ENCODE measurements at regions not wholly inside any gene's neighbourhood (a gene's known extent, or its start where the extent isn't known, plus 50 kb on each side); places are given as distances from the start of the nearest gene placed in this dataset.

GRCh38 chr11:134794192-134794591 lies 382.1 kb upstream of the B3GAT1 start:
- no peak overlapping the region for H3K27ac ChIP-seq (ENCODE audit: extremely low read depth, low read depth, low read length)
- ChIA-PET CTCF (no interaction called here), POLR2A (no interaction called here)
- no peaks in the 10 kb centered on the region for H3K9me3 ChIP-seq (ENCODE audit: control insufficient read depth, insufficient read depth, low read depth, low read length)
- no peaks in the 10 kb centered on the region for H3K4me1 ChIP-seq (ENCODE audit: control insufficient read depth, insufficient read depth, low read length)
- no peaks in the 10 kb centered on the region for H3K36me3 ChIP-seq (ENCODE audit: control insufficient read depth in 2 of 2, insufficient read depth in 1 of 2, low read length in 2 of 2)
- TF ChIP-seq ZNF112 (tag by site-specific recombination; IDR thresholded peaks at IDR 0.05) (no peak), ATF2 (tag by site-specific recombination; IDR thresholded peaks at IDR 0.05; ENCODE audit: low read depth) (no peak), ZNF133 (tag by site-specific recombination; IDR thresholded peaks at IDR 0.05) (no peak), ZNF623 (tag by site-specific recombination; IDR thresholded peaks at IDR 0.05) (no peak), ZNF596 (tag by site-specific recombination; IDR thresholded peaks at IDR 0.05) (no peak), ZBTB1 (tag by site-specific recombination; IDR thresholded peaks at IDR 0.05) (no peak), ZNF558 (tag by site-specific recombination; IDR thresholded peaks at IDR 0.05) (no peak), ZNF501 (tag by site-specific recombination; IDR thresholded peaks at IDR 0.05) (no peak), ZNF433 (tag by site-specific recombination; IDR thresholded peaks at IDR 0.05; ENCODE audit: low read depth) (no peak)
- no peak overlapping the region for H3K4me3 ChIP-seq (ENCODE audit: low read depth, low read length)

- ChIA-PET POLR2A (no interaction called here), CTCF (interaction anchor here (0.9 kb wide), 1 partner anchor 9 kb away, joined by 3 read pairs; no protein-coding TSS in a partner anchor)
- H3K27ac ChIP-seq (ENCODE audit: extremely low read depth, low read depth, low read length), result no peak overlapping the region
- no peaks in the 10 kb centered on the region for H3K4me1 ChIP-seq (ENCODE audit: control insufficient read depth, insufficient read depth, low read length)
- H3K9me3 ChIP-seq (ENCODE audit: control insufficient read depth, insufficient read depth, low read depth, low read length), result no peaks in the 10 kb centered on the region
- H3K4me3 ChIP-seq (ENCODE audit: low read depth, low read length), result no peak overlapping the region
- H3K36me3 ChIP-seq (ENCODE audit: control insufficient read depth in 2 of 2, insufficient read depth in 1 of 2, low read length in 2 of 2), result no peaks in the 10 kb centered on the region
- no peak for TF ChIP-seq KLF8 (tag by site-specific recombination; IDR thresholded peaks at IDR 0.05)
- TF ChIP-seq ZNF610 (tag by site-specific recombination; IDR thresholded peaks at IDR 0.05; ENCODE audit: borderline replicate concordance), result no peak
- no peak for TF ChIP-seq TSHZ1 (tag by site-specific recombination; IDR thresholded peaks at IDR 0.05; ENCODE audit: borderline replicate concordance)
- no peak for TF ChIP-seq ZNF146 (tag by site-specific recombination; IDR thresholded peaks at IDR 0.05)
- TF ChIP-seq ZSCAN16 (tag by site-specific recombination; IDR thresholded peaks at IDR 0.05), result no peak
- TF ChIP-seq ZBTB7A (tag by site-specific recombination; IDR thresholded peaks at IDR 0.05; ENCODE audit: low read depth), result no peak
- TF ChIP-seq ZNF776 (tag by site-specific recombination; IDR thresholded peaks at IDR 0.05; ENCODE audit: borderline replicate concordance), result no peak
- TF ChIP-seq ZNF121 (tag by site-specific recombination; IDR thresholded peaks at IDR 0.05), result no peak
- TF ChIP-seq ZNF354C (tag by site-specific recombination; IDR thresholded peaks at IDR 0.05; ENCODE audit: borderline replicate concordance, low read depth), result no peak
Measured at GRCh38 chr11:134792677-134793076, 380.6 kb upstream of the B3GAT1 start.

- Histone ChIP-seq H3K4me1 (ENCODE audit: control insufficient read depth, insufficient read depth, low read length) (no peaks in the 10 kb centered on the region), H3K27ac (ENCODE audit: extremely low read depth, low read depth, low read length) (no peak overlapping the region), H3K9me3 (ENCODE audit: control insufficient read depth, insufficient read depth, low read depth, low read length) (no peaks in the 10 kb centered on the region), H3K4me3 (ENCODE audit: low read depth, low read length) (no peak overlapping the region), H3K36me3 (ENCODE audit: control insufficient read depth in 2 of 2, insufficient read depth in 1 of 2, low read length in 2 of 2) (no peaks in the 10 kb centered on the region)
- POLR2A ChIA-PET, result no interaction called here
- TF ChIP-seq OSR2 (tag by site-specific recombination; IDR thresholded peaks at IDR 0.05) (peak; percentile 34; the same call in 1 of the 2 replicates), ZBTB17 (tag by site-specific recombination; IDR thresholded peaks at IDR 0.05) (0 out of 2 replicates have a peak, but pooled peaks have one; percentile 44), ZNF549 (tag by site-specific recombination; IDR thresholded peaks at IDR 0.05) (no peak), ZEB2 (tag by site-specific recombination; IDR thresholded peaks at IDR 0.05) (no peak)
- CTCF ChIA-PET, result interaction anchor here (0.9 kb wide), 1 partner anchor 9 kb away, joined by 3 read pairs; no protein-coding TSS in a partner anchor
Measured at GRCh38 chr11:134792044-134792443, 380.0 kb upstream of the B3GAT1 start.

All from HEK293 (cell line).